ENCODE measurements at regions not wholly inside any gene's neighbourhood (a gene's known extent, or its start where the extent isn't known, plus 50 kb on each side); places are given as distances from the start of the nearest gene placed in this dataset.
A peak's percentile ranks its signal among the peaks of the same experiment; 100 is the strongest.

- Histone ChIP-seq H3K27me3 (ENCODE audit: control insufficient read depth, insufficient read depth, low read length) (peaks cover 4% of the 10 kb centered on the region), H3K9me3 (ENCODE audit: control insufficient read depth in 2 of 2, low read length in 2 of 2) (no peaks in the 10 kb centered on the region), H3K4me3 (ENCODE audit: low read depth, low read length) (no peak overlapping the region), H3K4me1 (ENCODE audit: control insufficient read depth, insufficient read depth, low read length, poor library complexity, severe bottlenecking) (no peaks in the 10 kb centered on the region), H3K36me3 (ENCODE audit: control insufficient read depth, insufficient read depth, low read length) (no peaks in the 10 kb centered on the region), H3K27ac (ENCODE audit: insufficient read depth, low read length, poor library complexity, severe bottlenecking) (no peak overlapping the region)
- H3K9me3 Mint-ChIP-seq = peaks cover 0 to 1% (median 0%) of the 10 kb centered on the region in 7 donors
- no peaks in the 10 kb centered on the region for H3K36me3 Mint-ChIP-seq
- H3K27ac Mint-ChIP-seq = no peak overlapping the region
- DNase-seq (no peak), ATAC-seq (ENCODE audit: low read depth in 2 of 2) (no peak)
- H3K4me1 Mint-ChIP-seq = no peaks in the 10 kb centered on the region
- no peak overlapping the region for H3K4me3 Mint-ChIP-seq
- peaks cover 17% of the 10 kb centered on the region for H3K27me3 Mint-ChIP-seq
Measured at GRCh38 chr6:56904068-56904467, 50.8 kb upstream of the BEND6 start.

- Mint-ChIP-seq H3K4me3 (no peak overlapping the region), H3K27me3 (peaks cover 17% of the 10 kb centered on the region), H3K9me3 (peaks cover 0 to 1% (median 0%) of the 10 kb centered on the region in 7 donors), H3K36me3 (no peaks in the 10 kb centered on the region), H3K4me1 (no peaks in the 10 kb centered on the region), H3K27ac (no peak overlapping the region)
- Histone ChIP-seq H3K27ac (ENCODE audit: insufficient read depth, low read length, poor library complexity, severe bottlenecking) (no peak overlapping the region), H3K27me3 (ENCODE audit: control insufficient read depth, insufficient read depth, low read length) (peaks cover 4% of the 10 kb centered on the region), H3K36me3 (ENCODE audit: control insufficient read depth, insufficient read depth, low read length) (no peaks in the 10 kb centered on the region), H3K4me3 (ENCODE audit: low read depth, low read length) (no peak overlapping the region), H3K4me1 (ENCODE audit: control insufficient read depth, insufficient read depth, low read length, poor library complexity, severe bottlenecking) (no peaks in the 10 kb centered on the region), H3K9me3 (ENCODE audit: control insufficient read depth in 2 of 2, low read length in 2 of 2) (no peaks in the 10 kb centered on the region)
- ATAC-seq (ENCODE audit: low read depth in 2 of 2) (no peak), DNase-seq (peak in 2 of 3 donors; percentile 31 to 46)
Measured at GRCh38 chr6:56902641-56903464, 52.1 kb upstream of the BEND6 start.

GRCh38 chr6:56900784-56901183 lies 54.1 kb upstream of the BEND6 start:
- H3K4me3 ChIP-seq (ENCODE audit: low read depth, low read length) = no peak overlapping the region
- H3K27ac Mint-ChIP-seq = no peak overlapping the region

GRCh38 chr6:56899753-56900152 lies 55.2 kb upstream of the BEND6 start:
- no peak for DNase-seq
- Histone ChIP-seq H3K4me3 (ENCODE audit: low read depth, low read length) (no peak overlapping the region), H3K9me3 (ENCODE audit: control insufficient read depth in 2 of 2, low read length in 2 of 2) (no peaks in the 10 kb centered on the region), H3K36me3 (ENCODE audit: control insufficient read depth, insufficient read depth, low read length) (no peaks in the 10 kb centered on the region), H3K27ac (ENCODE audit: insufficient read depth, low read length, poor library complexity, severe bottlenecking) (no peak overlapping the region), H3K27me3 (ENCODE audit: control insufficient read depth, insufficient read depth, low read length) (peaks cover 2% of the 10 kb centered on the region), H3K4me1 (ENCODE audit: control insufficient read depth, insufficient read depth, low read length, poor library complexity, severe bottlenecking) (no peaks in the 10 kb centered on the region)
- Mint-ChIP-seq H3K4me3 (no peak overlapping the region), H3K36me3 (no peaks in the 10 kb centered on the region), H3K4me1 (no peaks in the 10 kb centered on the region), H3K27ac (no peak overlapping the region), H3K27me3 (peaks cover 8% of the 10 kb centered on the region), H3K9me3 (peaks cover 0 to 1% (median 0%) of the 10 kb centered on the region in 7 donors)
- no peak for ATAC-seq (ENCODE audit: low read depth in 2 of 2)

More at GRCh38 chr6:56900784-56901183, 54.1 kb upstream of the BEND6 start:
- no peak for ATAC-seq (ENCODE audit: low read depth in 2 of 2)
- Mint-ChIP-seq H3K27me3 (peaks cover 13% of the 10 kb centered on the region), H3K4me1 (no peaks in the 10 kb centered on the region), H3K9me3 (peaks cover 0 to 1% (median 0%) of the 10 kb centered on the region in 7 donors), H3K36me3 (no peaks in the 10 kb centered on the region), H3K4me3 (no peak overlapping the region)
- DNase-seq = no peak
- no peaks in the 10 kb centered on the region for H3K9me3 ChIP-seq (ENCODE audit: control insufficient read depth in 2 of 2, low read length in 2 of 2)
- no peaks in the 10 kb centered on the region for H3K4me1 ChIP-seq (ENCODE audit: control insufficient read depth, insufficient read depth, low read length, poor library complexity, severe bottlenecking)
- no peak overlapping the region for H3K27ac ChIP-seq (ENCODE audit: insufficient read depth, low read length, poor library complexity, severe bottlenecking)
- no peaks in the 10 kb centered on the region for H3K36me3 ChIP-seq (ENCODE audit: control insufficient read depth, insufficient read depth, low read length)
- H3K27me3 ChIP-seq (ENCODE audit: control insufficient read depth, insufficient read depth, low read length) = peaks cover 2% of the 10 kb centered on the region

GRCh38 chr6:56899311-56899710 lies 55.6 kb upstream of the BEND6 start:
- peaks cover 6% of the 10 kb centered on the region for H3K27me3 Mint-ChIP-seq
- H3K36me3 Mint-ChIP-seq = no peaks in the 10 kb centered on the region
- DNase-seq (no peak), ATAC-seq (ENCODE audit: low read depth in 2 of 2) (no peak)
- Histone ChIP-seq H3K9me3 (ENCODE audit: control insufficient read depth in 2 of 2, low read length in 2 of 2) (no peaks in the 10 kb centered on the region), H3K4me3 (ENCODE audit: low read depth, low read length) (no peak overlapping the region), H3K4me1 (ENCODE audit: control insufficient read depth, insufficient read depth, low read length, poor library complexity, severe bottlenecking) (no peaks in the 10 kb centered on the region), H3K27ac (ENCODE audit: insufficient read depth, low read length, poor library complexity, severe bottlenecking) (no peak overlapping the region), H3K27me3 (ENCODE audit: control insufficient read depth, insufficient read depth, low read length) (peaks cover 2% of the 10 kb centered on the region), H3K36me3 (ENCODE audit: control insufficient read depth, insufficient read depth, low read length) (no peaks in the 10 kb centered on the region)
- H3K9me3 Mint-ChIP-seq = peaks cover 0 to 1% (median 0%) of the 10 kb centered on the region in 7 donors
- H3K4me3 Mint-ChIP-seq = no peak overlapping the region
- no peak overlapping the region for H3K27ac Mint-ChIP-seq
- H3K4me1 Mint-ChIP-seq = no peaks in the 10 kb centered on the region

- peaks cover 2% of the 10 kb centered on the region for H3K27me3 ChIP-seq (ENCODE audit: control insufficient read depth, insufficient read depth, low read length)
- DNase-seq = no peak
- peaks cover 4% of the 10 kb centered on the region for H3K27me3 Mint-ChIP-seq
- no peak overlapping the region for H3K27ac ChIP-seq (ENCODE audit: insufficient read depth, low read length, poor library complexity, severe bottlenecking)
- H3K36me3 Mint-ChIP-seq = no peaks in the 10 kb centered on the region
- no peak overlapping the region for H3K4me3 Mint-ChIP-seq
- no peak overlapping the region for H3K4me3 ChIP-seq (ENCODE audit: low read depth, low read length)
- H3K9me3 ChIP-seq (ENCODE audit: control insufficient read depth in 2 of 2, low read length in 2 of 2) = no peaks in the 10 kb centered on the region
- no peak for ATAC-seq (ENCODE audit: low read depth in 2 of 2)
- no peaks in the 10 kb centered on the region for H3K4me1 ChIP-seq (ENCODE audit: control insufficient read depth, insufficient read depth, low read length, poor library complexity, severe bottlenecking)
- H3K9me3 Mint-ChIP-seq = peaks cover 0 to 1% (median 0%) of the 10 kb centered on the region in 7 donors
- no peak overlapping the region for H3K27ac Mint-ChIP-seq
- H3K4me1 Mint-ChIP-seq = no peaks in the 10 kb centered on the region
- H3K36me3 ChIP-seq (ENCODE audit: control insufficient read depth, insufficient read depth, low read length) = no peaks in the 10 kb centered on the region
Measured at GRCh38 chr6:56897789-56898529, 56.9 kb upstream of the BEND6 start.

GRCh38 chr6:56891754-56892153 lies 63.2 kb upstream of the BEND6 start:
- DNase-seq = no peak
- Histone ChIP-seq H3K4me1 (ENCODE audit: control insufficient read depth, insufficient read depth, low read length, poor library complexity, severe bottlenecking) (no peaks in the 10 kb centered on the region), H3K27ac (ENCODE audit: insufficient read depth, low read length, poor library complexity, severe bottlenecking) (no peak overlapping the region), H3K4me3 (ENCODE audit: low read depth, low read length) (no peak overlapping the region), H3K27me3 (ENCODE audit: control insufficient read depth, insufficient read depth, low read length) (no peaks in the 10 kb centered on the region), H3K9me3 (ENCODE audit: control insufficient read depth in 2 of 2, low read length in 2 of 2) (no peaks in the 10 kb centered on the region), H3K36me3 (ENCODE audit: control insufficient read depth, insufficient read depth, low read length) (no peaks in the 10 kb centered on the region)
- Mint-ChIP-seq H3K36me3 (no peaks in the 10 kb centered on the region), H3K9me3 (no peaks in the 10 kb centered on the region), H3K4me1 (peaks cover 0 to 9% (median 3%) of the 10 kb centered on the region in 4 donors), H3K27me3 (no peaks in the 10 kb centered on the region), H3K4me3 (no peak overlapping the region), H3K27ac (no peak overlapping the region)
- no peak for ATAC-seq (ENCODE audit: low read depth in 2 of 2)

Data from CD4-positive, CD25-positive, alpha-beta regulatory T cell (primary cell).